ENCODE measurements at regions not wholly inside any gene's neighbourhood (a gene's known extent, or its start where the extent isn't known, plus 50 kb on each side); places are given as distances from the start of the nearest gene placed in this dataset.

DNA sequence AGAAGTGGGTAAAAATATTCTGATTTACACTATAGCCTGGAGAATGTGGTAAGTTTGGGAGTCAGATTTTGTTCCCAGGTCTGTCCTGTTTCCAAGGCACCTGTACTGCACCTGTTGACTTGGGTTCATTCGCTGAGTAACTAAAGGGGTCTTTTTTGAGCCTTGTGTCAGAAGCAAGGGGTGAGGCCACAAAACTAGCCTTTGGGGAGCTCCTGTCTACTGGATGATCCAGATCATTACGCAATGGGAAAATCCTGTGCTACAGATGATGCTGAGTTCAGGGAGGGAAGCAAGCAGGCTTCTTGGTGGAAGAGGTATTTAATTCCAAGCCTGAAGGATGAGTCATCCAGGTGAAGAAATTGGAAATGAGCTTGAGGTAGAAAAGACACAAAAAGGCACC is 424.0 kb downstream of the MATN1 start:
- no peak for ATAC-seq
- Mint-ChIP-seq H3K36me3 (no peaks in the 10 kb centered on the region), H3K27ac (no peak overlapping the region), H3K9me3 (peaks cover 10% of the 10 kb centered on the region), H3K4me1 (no peaks in the 10 kb centered on the region), H3K4me3 (no peak overlapping the region)
- no peak for DNase-seq (ENCODE audit: low spot score in 2 of 2)

DNA sequence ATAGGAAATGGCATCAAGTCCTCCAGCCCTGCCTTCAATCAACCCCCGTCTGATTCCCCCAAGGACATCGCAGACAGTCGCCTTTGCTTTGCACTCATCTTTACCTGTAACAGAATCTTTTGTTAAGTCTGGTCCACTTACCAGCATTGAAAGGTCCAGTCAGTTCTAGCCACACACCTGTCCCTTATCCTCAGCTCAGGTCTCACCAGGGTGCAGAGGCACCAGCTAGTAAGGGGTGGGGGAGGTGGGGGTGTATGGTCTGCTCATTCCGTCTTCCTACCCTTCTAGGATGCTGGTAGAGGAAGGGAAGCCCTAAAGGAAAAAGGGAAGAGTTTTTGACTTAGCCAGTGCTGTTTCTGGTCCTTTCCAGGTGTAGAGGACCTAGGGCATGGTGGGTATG is 427.7 kb downstream of the MATN1 start:
- peaks cover 10% of the 10 kb centered on the region for H3K9me3 Mint-ChIP-seq
- no peaks in the 10 kb centered on the region for H3K36me3 Mint-ChIP-seq
- ATAC-seq = no peak
- peak in 1 of 2 donors; percentile 8 for DNase-seq (ENCODE audit: low spot score in 2 of 2)
- no peaks in the 10 kb centered on the region for H3K4me1 Mint-ChIP-seq
- H3K27ac Mint-ChIP-seq = no peak overlapping the region
- no peak overlapping the region for H3K4me3 Mint-ChIP-seq

DNA sequence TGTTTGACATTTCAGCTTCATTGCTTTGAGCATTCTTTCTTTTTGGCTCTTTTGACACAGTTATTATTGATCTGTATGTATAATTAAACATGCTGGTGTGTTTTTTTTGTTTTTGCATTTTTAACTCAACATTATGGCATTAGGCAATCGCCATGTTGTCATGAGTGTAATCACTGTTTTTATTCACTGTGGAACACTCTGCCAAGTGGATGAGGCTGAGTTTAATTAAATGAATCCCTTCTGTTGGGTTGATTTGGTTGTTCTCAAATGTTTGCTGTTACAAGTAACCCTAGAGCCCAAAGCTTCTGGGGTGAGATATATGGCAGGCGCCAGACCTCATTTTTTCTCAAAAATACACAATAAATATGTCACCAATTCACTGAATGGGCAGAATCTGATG is 428.1 kb downstream of the MATN1 start:
- no peak overlapping the region for H3K27ac Mint-ChIP-seq
- H3K9me3 Mint-ChIP-seq = peaks cover 10% of the 10 kb centered on the region
- DNase-seq (ENCODE audit: low spot score in 2 of 2) (no peak), ATAC-seq (no peak)
- no peaks in the 10 kb centered on the region for H3K4me1 Mint-ChIP-seq
- no peak overlapping the region for H3K4me3 Mint-ChIP-seq
- H3K36me3 Mint-ChIP-seq = no peaks in the 10 kb centered on the region

DNA sequence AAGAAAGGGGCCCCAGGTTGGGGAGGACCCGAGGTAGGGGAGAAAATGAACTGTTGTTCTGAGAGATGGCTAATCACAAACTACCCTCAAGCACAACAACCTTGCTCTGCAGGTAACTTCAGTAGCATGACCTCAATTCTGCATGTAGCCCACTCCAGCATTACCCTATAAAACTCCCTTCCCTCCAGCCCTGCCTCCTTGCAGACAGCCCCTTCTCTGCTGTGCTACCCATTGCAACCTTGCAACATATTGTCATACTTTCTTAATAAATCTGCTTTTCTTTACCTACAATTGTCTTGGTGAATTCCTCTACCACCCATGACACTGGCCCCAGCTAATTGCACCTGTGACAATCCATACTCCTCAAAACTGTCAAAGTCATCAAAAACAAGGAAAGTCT is 428.9 kb downstream of the MATN1 start:
- DNase-seq (ENCODE audit: low spot score in 2 of 2) (peak in 1 of 2 donors; percentile 22), ATAC-seq (no peak)
- Mint-ChIP-seq H3K36me3 (no peaks in the 10 kb centered on the region), H3K4me3 (no peak overlapping the region), H3K4me1 (no peaks in the 10 kb centered on the region), H3K27ac (no peak overlapping the region), H3K9me3 (peaks cover 10% of the 10 kb centered on the region)

DNA sequence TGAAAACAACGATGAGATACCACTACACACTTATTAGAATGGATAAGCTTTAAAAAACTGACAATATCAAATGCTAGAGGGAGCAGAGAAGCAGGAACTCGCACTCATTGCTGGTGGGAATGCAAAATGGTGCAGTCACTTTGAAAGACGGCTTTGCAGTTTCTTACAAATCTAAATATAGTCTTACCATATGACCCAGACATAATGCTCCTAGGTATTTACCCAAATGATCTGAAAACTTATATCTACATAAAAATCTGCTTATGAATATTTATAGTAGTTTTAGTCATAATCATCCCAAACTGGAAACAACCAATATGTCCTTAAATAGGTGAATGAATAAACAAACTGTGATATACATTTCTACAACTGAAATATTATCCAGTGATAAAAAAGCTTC is 430.9 kb downstream of the MATN1 start:
- Mint-ChIP-seq H3K4me3 (no peak overlapping the region), H3K9me3 (peaks cover 4% of the 10 kb centered on the region), H3K27ac (no peak overlapping the region), H3K36me3 (no peaks in the 10 kb centered on the region), H3K4me1 (peaks cover under 1% of the 10 kb centered on the region)
- no peak for ATAC-seq
- no peak for DNase-seq (ENCODE audit: low spot score in 2 of 2)

DNA sequence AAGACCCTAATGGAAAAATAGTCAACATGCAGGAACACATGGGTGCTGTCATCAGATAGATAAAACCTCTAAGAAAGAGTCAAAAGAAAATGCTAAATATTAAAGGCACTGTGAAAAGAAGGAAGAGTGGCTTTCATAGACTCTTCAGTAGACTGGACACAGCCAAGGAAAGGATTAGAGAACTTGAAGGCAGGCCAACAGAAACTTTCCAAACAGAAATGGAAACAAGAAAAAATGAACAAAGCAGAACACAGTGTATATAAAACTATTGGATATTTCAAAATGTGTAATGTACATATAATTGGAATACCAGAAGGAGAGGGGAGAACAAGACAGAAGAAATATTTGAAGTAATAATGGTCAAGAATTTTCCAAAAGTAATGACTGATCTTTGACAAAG is 431.9 kb downstream of the MATN1 start:
- Mint-ChIP-seq H3K36me3 (no peaks in the 10 kb centered on the region), H3K9me3 (no peaks in the 10 kb centered on the region), H3K27ac (no peak overlapping the region), H3K4me3 (no peak overlapping the region), H3K4me1 (peaks cover 8% of the 10 kb centered on the region)
- no peak for DNase-seq (ENCODE audit: low spot score in 2 of 2)
- no peak for ATAC-seq

DNA sequence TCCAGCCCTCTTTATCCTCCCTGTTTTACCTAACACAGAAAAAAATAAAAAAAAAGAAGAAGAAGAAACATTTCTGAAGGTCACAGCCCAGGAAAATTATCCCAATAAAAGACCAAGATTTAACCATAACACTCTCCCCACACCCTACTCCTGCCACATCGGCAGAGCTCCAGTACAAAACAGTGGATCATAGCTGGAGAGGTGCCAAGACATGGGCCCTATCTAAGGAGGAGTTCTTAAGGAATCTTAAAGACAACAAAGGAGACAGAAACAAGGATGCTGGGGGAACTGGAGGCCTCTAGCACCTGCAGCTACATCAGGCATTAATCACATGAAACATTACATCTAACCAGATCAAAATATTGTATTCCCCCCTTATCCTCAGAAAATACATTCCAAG is 432.8 kb downstream of the MATN1 start:
- Mint-ChIP-seq H3K36me3 (no peaks in the 10 kb centered on the region), H3K9me3 (no peaks in the 10 kb centered on the region), H3K4me3 (no peak overlapping the region), H3K27ac (no peak overlapping the region), H3K4me1 (peaks cover 8% of the 10 kb centered on the region)
- ATAC-seq (no peak), DNase-seq (ENCODE audit: low spot score in 2 of 2) (no peak)

DNA sequence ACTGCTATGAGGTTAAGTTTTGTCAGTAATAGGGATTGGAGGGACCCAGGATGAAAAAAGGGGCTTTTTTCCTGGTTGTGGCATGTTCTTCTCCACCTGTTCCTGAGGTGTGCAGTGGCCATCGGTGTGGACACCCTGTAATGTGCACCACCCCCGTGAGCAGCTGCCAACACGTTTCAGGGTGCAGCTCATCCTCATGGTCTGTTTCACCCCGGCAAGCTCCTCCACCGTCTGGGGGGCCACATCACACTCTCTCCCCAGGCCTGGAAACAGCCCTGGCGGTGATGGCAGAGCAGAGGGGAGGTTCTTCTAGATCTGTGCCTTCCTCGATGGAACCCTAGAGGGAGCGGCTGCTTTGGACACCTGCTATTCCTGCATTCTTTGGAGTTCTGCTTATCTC is 435.4 kb downstream of the MATN1 start:
- peaks cover 3% of the 10 kb centered on the region for H3K9me3 Mint-ChIP-seq
- DNase-seq (ENCODE audit: low spot score in 2 of 2) = no peak
- ATAC-seq = no peak
- peaks cover 22% of the 10 kb centered on the region for H3K4me1 Mint-ChIP-seq
- H3K36me3 Mint-ChIP-seq = no peaks in the 10 kb centered on the region
- H3K27ac Mint-ChIP-seq = no peak overlapping the region
- no peak overlapping the region for H3K4me3 Mint-ChIP-seq

DNA sequence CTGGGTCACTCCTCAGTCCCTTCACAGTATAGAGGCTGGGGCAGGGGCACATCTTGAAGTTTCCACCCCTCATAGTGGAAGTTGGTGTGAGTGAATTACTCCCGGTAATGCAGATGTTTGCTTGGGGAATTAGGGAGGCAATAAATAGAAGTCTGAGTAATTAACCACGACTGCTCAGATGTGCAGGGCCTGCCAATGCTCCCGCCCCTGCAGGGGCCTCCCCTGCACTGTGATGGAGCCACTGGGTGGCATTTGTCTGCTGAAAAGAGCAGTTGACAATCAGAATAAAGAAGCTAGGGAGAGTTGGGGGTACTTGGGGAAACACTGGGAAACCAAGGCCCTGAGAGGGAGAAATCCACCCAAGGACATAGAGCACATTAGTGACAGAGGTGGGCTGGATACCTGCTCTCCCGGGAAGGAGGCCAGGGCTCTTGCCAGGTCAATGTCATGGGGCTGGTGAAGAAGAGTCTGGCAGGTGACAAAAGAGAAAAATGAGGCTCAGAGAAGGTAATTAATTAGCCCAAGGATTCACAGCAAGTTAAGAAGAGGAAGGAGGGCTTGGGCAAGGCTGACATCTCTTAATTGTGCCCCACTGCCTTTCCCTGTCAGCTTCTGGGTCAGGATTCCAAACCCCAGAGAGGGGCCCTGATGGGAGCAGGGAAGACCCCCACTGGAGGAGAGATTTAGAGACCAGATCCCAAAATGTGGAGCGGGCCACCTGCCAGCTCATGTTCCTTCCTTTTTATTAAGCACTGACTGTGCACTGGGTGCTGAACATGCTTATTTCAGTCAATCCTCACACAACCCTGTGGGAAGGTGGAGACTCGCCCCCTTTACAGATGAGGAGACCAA is 436.2 kb downstream of the MATN1 start:
- Mint-ChIP-seq H3K36me3 (no peaks in the 10 kb centered on the region), H3K4me3 (no peak overlapping the region), H3K27ac (no peak overlapping the region), H3K4me1 (peaks cover 30% of the 10 kb centered on the region), H3K9me3 (peaks cover 3% of the 10 kb centered on the region)
- ATAC-seq (no peak), DNase-seq (ENCODE audit: low spot score in 2 of 2) (no peak)

DNA sequence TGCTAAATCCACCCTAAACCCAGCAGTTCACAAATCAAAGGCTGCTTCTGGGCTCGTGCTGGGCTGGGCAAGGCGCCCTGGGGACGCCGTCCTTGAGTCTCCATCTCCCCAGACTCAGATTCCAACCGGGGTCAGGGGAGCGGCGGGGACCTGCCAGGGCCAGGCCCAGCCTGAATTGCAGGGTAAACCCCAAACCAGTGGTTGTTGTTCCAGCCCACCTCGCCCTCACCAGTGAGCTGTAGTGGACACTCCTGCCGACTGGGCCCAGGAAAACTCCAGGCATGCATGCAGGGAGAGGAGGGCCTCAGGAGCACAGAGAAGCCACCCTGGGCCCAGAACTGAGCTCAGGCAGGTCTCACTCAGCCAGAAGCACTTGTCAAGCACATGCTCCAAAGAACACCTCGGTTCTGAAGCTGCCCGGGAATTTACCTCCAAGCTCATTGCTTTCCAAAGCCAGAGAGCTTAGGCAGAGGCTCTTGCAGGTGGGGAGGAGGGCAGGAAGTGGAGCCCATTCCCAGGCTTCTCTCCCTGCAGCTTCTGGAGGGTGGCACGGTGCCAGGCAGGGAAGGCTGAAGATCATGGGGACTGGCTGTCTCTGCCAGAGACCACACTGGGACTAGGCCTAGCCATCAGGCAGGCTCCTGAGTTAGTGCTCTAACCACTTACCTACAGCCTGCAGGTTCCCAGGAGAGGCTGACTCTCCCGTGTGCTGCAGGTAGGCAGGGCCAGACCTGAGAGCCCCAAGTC is 437.0 kb downstream of the MATN1 start:
- ATAC-seq = no peak

DNA sequence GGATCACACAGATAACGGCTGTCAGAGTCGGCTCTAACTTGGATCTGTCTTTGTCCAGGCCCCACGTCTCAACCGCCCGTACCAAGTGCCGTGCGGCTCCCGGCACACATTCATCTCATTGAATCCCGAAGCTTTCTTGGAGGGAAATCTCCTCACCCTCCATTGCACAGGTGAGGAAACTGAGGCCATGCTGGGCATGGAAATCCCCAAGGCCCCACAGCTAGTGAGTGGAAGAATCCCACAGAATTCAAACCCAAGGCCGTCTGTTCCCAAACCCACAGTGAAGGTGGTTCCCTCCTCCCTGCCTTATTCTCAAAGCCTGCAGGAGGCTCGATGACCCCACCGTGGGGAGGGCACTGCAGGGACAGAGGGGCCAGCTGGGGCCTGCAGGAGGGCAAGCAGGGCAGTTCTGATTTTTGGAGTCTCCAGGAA is 437.9 kb downstream of the MATN1 start:
- DNase-seq (ENCODE audit: low spot score in 2 of 2) (no peak), ATAC-seq (no peak)
- no peak overlapping the region for H3K27ac Mint-ChIP-seq
- no peaks in the 10 kb centered on the region for H3K36me3 Mint-ChIP-seq
- H3K9me3 Mint-ChIP-seq = peaks cover 3% of the 10 kb centered on the region
- H3K4me1 Mint-ChIP-seq = peaks cover 32% of the 10 kb centered on the region
- H3K4me3 Mint-ChIP-seq = no peak overlapping the region

More for the DNA sequence above, 437.0 kb downstream of the MATN1 start:
- Mint-ChIP-seq H3K4me3 (no peak overlapping the region), H3K36me3 (no peaks in the 10 kb centered on the region), H3K27ac (no peak overlapping the region), H3K9me3 (peaks cover 3% of the 10 kb centered on the region), H3K4me1 (peaks cover 32% of the 10 kb centered on the region)
- DNase-seq (ENCODE audit: low spot score in 2 of 2) = no peak

DNA sequence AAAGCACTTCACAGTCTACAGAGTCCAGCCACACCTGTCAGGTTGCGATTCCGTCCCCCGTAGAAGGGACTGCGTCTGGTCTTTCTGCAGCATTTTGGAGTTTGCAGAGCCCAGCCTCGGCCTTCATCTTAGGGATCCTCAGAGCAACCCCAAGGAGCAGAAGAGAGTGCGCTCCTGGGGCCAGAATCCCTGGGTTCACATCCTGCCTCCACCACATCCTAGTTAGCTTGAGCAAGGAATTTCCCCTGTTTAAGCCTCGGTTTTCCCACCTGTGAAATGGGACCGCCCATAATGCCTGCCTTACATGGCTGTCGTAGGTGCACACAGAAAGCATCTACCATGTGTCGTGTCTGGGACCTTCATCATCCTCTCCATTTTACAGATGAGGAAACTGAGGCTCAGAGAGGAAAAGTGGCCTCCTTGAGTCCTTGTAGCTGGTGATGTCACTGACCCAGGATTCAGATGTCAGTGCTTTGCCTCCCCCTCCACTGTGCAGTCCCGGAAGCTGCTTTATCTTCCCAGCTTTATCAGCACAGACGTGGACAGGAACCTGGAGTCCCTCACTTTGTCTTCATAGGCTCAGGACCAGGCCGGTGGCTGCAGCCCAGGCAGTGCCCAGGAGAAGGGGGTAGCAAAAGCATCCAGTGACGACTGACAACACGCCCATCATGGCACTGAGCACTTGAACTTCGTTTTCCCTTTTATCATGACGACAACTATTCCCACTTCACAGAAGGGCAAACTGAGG is 438.5 kb downstream of the MATN1 start:
- Mint-ChIP-seq H3K36me3 (no peaks in the 10 kb centered on the region), H3K27ac (no peak overlapping the region), H3K9me3 (peaks cover 3% of the 10 kb centered on the region), H3K4me1 (peaks cover 32% of the 10 kb centered on the region), H3K4me3 (no peak overlapping the region)
- ATAC-seq (no peak), DNase-seq (ENCODE audit: low spot score in 2 of 2) (no peak)

DNA sequence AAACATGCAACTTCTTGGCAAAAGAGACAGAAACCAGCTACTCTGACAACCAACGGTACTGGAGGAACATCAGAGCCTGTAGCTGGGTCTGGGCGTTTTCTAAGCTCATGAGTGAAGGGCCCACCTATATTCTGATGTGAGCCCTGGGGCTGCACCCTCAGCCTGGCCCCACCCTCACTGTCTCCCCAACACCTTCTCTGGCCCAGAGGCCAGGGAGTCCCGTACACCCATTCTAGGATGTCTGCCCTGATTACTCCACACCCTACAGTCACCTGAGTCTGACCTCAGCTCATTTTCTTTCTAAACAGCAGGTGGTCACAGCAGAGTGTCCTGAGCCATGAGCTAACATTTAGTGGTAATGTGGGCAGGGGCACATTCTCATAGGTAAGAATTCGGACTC is 439.2 kb downstream of the MATN1 start:
- Mint-ChIP-seq H3K36me3 (no peaks in the 10 kb centered on the region), H3K9me3 (peaks cover 3% of the 10 kb centered on the region), H3K4me3 (no peak overlapping the region)

DNA sequence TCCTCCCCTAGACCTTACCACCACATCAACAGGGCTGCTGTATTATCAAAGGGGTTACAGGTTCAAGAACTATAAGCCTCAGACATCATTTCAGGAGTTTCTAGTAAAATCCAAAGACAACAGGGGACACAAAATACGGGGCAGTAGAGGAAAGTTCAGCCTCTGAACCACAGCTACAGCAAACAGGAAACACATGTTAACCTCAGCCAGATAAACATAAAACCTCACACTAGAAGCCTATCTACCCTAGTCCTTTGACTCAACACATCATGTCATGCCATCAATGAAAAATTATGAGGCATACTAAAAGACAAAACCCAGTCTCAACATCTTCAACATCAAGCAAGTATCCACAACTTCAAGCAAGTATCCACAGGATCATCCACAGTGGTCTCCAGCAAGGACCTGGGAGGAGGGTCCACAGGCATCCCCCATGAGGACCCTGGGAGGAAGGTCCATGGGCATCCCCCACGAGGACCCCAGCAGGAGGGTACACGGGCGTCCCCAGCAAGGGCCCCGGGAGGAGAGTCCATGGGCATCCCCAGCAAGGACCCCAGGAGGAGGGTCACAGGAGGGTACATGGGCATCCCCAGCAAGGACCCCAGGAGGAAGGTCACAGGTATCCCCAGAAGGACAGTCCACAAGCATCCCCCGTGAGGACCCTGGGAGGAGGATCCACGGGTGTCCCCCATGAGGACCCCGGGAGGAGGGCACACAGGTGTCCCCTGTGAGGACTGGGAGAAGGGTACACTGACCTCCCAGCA is 440.0 kb downstream of the MATN1 start:
- peak; percentile 95 for ATAC-seq
- Mint-ChIP-seq H3K27ac (peak overlapping the region; percentile 69), H3K9me3 (peaks cover 3% of the 10 kb centered on the region), H3K36me3 (no peaks in the 10 kb centered on the region), H3K4me3 (no peak overlapping the region), H3K4me1 (peaks cover 32% of the 10 kb centered on the region)
- no peak for DNase-seq (ENCODE audit: low spot score in 2 of 2)

More for the DNA sequence above, 439.2 kb downstream of the MATN1 start:
- H3K27ac Mint-ChIP-seq = no peak overlapping the region
- no peak for ATAC-seq
- DNase-seq (ENCODE audit: low spot score in 2 of 2) = no peak
- H3K4me1 Mint-ChIP-seq = peaks cover 32% of the 10 kb centered on the region

DNA sequence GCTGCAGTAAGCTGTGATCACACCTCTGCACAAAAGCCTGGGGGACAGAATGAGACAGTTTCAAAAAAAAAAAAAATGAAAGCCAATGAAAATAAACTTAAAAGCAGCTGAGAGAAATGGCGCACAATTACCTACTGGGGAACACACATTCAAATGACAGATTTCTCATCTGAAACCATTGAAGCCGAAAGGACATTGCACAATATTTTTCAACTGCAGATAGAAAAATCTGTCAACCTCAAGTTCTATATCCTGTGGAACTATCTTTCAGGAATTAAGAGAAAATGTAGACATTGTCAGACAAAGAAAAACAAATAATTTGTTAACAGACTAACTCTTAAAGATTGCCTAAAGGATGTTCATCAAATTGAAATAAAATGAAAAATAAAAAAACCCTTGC is 442.8 kb downstream of the MATN1 start:
- Mint-ChIP-seq H3K4me3 (no peak overlapping the region), H3K9me3 (peaks cover 3% of the 10 kb centered on the region), H3K27ac (no peak overlapping the region), H3K4me1 (peaks cover 24% of the 10 kb centered on the region), H3K36me3 (no peaks in the 10 kb centered on the region)
- DNase-seq (ENCODE audit: low spot score in 2 of 2) (no peak), ATAC-seq (no peak)
